ENCODE measurements at regions not wholly inside any gene's neighbourhood (a gene's known extent, or its start where the extent isn't known, plus 50 kb on each side); places are given as distances from the start of the nearest gene placed in this dataset.

DNA sequence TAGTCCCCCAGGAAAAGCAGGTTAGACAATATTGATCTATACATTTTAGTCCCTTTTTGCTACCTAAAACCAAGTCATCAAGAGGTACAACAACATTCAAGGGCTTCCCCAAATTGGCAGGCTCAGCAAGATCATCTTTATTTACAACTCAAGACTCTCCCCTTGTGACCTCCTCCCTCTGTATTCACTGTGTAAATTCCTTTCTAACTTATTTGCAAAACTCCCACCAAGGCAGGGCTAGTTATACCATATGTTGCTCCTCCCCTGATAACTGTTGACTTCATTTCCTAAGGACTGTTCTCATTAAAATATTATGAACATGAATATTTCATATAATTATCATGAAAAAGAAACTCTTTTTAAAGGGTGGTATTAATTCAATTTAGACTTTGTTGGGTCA lies 275.6 kb downstream of the DTHD1 start:
- TF ChIP-seq CTCF (IDR thresholded peaks at IDR 0.05; ENCODE audit: low read depth, low read length, poor library complexity, severe bottlenecking) (no peak), EZH2phosphoT487 (IDR thresholded peaks at IDR 0.05; ENCODE audit: borderline replicate concordance, low read length) (no peak)
